Left lobe of liver (tissue), 2 donors: ENCODE measurements at regions not wholly inside any gene's neighbourhood (a gene's known extent, or its start where the extent isn't known, plus 50 kb on each side); places are given as distances from the start of the nearest gene placed in this dataset.
"Not testable (repeated sequence)": the region's sequence is repeated elsewhere in the genome, so short reads cannot be mapped to it uniquely, and the experiment has no call there.

Experiments used
- ATAC-seq: fragments of 200-7000 bp; cut with Tn5 transposase; one replicate; pipeline ENCODE4 v1.9.1; 2020; ENCODE audit warnings: mild to moderate bottlenecking, moderate library complexity
- DNase-seq: peaks from one replicate; pipeline ENCODE4 v3.0.0-alpha.2; 2020; ENCODE audit warnings: low spot score
- donor health status: DM: no; HTN: no; CAD: no; lungs with moderate emphysema.
- donor health status: DM: no; HTN: yes; CAD: no.

DNA sequence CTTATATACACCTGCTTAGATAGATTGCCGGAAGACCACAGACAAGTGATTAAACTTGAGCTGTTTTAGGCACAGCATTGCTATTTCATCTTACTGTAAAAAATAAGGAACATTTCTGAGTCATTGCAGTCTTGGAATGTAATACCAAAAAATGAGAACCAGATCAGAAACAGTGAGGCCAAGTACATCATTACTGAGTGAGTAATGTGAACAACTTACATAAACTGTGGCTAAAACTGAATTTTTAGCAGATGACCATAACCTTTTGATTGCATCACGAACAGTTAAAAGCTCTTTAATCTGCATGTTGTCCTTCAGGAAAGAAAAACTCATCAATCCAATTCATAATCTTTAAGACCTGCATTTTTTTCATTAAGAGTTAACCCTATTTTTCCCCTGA, 157.1 kb upstream of the FGF10 start:
- ATAC-seq (no peak), DNase-seq (no peak)

DNA sequence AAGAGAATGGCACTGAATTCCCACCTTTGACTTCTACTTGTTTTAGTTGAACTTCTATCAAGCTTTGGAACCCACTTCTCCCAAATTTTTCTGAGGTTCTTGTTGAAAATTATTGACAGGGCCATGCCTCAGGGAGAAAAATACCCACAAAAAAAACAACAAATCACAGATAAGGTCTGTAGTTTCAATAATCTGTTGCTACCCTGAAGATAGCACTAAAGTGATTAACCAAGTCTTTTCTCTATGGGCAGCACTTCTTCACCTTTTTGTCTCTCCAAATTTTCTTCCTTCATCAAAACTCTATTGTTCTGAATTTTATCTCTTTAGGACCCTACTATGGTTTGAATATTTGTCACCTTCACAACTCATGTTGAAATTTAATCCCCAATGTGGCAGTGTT, 154.3 kb upstream of the FGF10 start:
- DNase-seq: no peak
- no peak for ATAC-seq

DNA sequence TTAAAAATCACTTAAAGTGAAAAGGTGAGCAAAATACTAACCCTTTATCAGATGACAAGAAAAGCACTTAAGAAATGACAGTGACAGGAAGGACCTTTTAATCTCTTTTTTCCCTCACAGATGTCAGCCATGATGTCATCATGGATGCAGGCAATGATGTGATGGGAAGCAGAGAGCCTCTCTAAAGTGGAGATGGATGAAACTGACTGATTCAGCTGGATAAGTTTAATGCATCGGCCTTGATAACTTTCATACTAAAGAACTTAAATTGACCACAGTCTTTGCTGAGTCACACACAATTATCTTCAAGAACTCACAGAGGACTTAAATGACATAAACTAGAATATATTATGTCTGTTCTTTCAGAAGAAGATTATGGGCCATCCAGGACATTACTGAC, 153.2 kb upstream of the FGF10 start:
- DNase-seq (no peak), ATAC-seq (no peak)

DNA sequence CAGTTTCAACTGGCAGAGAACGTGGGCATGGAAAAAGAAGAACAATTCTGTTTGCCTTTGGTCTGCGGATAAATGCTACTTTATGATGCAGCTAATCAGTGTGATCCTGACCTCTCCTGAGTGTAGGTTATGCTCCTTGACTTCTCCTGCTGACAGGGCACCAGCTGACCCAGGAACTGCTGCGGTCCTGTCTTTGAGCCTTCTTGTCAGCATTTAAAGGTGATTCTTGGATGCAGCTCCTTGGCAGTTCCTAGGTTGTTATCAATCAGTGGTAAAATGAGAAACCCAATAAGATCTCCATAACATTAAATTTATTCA, 150.3 kb upstream of the FGF10 start:
- ATAC-seq (no peak), DNase-seq (no peak)

DNA sequence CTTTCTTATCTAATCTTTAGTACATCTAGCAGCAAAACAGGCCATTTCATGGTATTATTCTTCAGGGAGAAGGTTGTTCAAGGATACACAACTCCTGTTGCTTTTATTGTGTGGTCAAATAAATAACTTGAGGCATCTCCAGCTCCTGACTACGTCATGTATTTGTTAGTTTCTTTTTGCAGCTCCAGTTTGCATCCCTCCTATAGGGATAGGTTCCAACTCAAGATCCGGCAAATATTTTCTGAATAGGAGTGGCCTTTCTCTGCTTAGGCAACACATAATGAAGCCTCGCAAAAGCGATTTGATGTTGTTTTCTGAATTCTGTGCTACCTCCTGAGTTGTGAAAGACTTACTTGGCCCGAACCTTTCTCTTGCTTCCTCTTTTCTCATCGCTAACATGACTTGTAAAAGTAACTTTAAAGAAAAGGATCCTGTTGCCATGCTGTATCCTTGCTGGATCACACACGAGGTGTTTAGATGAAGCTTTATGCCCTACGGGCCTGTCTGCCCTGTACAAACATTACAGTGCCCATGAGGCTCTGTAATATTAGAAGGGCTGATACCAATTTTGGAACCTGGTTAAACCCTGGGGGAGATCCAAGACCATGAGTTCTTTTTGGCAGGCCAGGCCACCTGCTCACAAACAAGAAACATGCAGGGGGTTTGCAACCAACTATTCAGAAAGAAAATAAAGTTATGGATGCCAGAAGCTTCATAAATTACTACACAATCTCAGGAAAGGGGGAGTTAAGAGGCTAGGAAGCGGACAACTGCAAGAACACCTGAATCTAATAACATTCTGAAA, 149.8 kb upstream of the FGF10 start:
- DNase-seq (no peak), ATAC-seq (no peak)

DNA sequence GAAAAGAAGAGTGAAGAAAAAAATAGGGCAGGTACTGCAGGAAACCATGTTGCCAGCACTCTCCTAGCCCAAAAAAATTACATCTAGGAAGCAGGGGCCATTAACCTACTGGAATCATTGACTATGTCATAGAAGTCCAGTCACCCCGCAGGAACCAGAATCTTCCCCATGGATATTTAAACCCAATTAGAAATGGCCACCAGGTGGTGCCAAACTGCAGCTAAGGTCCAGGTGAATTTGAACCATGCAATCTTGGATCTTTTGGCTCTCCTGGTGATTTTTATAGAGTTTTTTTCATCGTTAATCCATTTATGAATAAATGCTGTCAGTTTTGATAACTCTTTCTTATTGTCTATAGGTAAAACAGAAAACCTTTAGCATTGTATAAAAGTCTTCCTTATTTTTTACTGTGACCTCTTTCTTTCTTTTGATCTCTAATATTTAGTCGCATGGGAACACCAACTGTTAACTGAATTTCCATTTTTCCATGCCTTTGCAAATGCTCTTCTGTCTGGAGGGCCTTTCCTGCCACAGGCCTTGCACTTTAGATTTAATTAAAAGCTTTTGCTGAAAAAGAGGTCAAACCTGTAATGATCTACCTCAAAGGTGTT, 147.5 kb upstream of the FGF10 start:
- DNase-seq: no peak
- ATAC-seq: peak; percentile 86

DNA sequence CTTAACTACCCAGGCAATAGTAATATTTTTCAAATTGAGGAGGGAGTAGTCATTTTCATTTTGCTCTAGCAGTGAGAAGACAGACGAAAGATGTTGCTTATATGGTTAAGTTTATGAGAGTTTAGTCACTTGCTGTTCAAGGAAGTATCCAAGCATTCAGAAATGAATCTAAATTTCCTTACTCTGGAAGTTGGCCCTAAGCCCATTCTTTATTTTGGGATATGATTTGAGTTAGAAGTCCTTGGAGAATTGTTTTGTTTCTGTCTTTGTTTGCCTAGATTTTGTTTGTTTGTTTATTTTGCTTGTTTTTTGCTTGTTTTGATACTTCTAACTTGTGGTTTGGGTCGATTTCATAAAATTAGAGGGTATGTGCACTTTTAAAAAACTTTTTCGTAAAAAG, 146.4 kb upstream of the FGF10 start:
- ATAC-seq (no peak), DNase-seq (no peak)

DNA sequence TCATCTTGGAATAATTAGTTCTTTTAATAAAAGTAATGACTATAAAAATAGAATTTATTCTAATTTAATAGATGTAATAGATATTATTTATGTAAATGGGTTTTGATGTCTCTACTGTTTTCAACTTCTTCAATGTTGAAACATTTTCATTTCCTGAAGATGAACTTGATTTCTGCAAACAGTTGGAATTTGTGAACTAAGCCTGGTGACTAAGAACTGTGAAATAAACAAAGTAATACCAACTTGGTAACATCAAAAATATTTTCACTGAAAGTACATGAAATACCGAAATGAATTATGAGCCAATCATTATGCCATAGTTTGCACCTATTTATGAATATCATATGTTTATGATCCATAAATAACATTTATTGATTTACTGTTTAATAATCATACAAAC, 143.8 kb upstream of the FGF10 start:
- no peak for ATAC-seq
- DNase-seq: no peak

DNA sequence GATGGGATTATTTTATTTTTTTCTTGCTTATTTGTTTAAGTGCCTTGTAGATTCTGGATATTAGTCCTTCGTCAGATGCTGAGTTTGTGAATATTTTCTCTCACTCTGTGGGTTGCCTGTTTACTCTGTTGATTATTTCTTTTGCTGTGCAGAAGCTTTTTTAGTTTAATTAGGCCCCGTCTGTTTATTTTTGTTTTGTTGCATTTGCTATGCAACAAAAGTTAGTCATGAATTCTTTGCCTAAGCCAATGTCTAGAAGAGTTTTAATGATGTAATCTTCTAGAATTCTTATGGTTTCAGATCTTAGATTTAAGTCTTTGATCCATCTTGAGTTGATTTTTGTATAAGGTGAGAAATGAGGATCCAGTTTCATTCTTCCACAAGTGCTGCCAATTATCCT, 142.5 kb upstream of the FGF10 start:
- DNase-seq, ATAC-seq: not testable (repeated sequence)

DNA sequence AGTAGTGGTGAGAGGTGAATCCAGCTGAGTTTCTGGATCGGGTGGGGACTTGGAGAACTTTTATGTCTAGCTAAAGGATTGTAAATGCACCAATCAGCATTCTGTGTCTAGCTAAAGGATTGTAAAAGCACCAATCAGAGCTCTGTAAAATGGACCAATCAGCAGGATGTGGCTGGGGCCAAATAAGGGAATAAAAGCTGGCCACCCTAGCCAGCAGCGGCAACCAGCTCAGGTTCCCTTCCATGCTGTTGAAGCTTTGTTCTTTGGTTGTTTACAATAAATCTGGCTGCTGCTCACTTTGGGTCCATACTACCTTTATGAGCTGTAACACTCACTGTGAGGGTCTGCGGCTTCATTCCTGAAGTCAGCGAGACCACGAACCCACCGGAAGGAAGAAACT, 141.6 kb upstream of the FGF10 start:
- DNase-seq, ATAC-seq: not testable (repeated sequence)

DNA sequence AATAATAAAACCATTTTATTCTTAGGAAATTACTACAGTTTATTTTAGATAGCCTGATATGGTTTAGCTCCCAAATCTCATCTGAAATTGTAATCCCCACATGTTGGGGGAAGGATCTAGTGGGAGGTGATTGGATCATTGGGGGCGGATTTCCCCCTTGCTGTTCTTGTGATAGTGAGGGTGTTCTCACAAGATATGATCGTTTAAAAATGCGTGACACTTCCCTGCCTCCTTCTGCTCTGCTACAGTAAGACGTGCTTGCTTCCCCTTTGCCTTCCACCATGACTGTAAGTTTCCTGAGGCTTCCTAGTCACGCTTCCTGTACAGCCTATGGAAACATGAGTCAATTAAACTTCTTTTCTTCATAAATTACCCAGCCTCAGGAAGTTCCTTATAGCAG, 122.4 kb upstream of the FGF10 start:
- DNase-seq: no peak
- ATAC-seq: no peak

DNA sequence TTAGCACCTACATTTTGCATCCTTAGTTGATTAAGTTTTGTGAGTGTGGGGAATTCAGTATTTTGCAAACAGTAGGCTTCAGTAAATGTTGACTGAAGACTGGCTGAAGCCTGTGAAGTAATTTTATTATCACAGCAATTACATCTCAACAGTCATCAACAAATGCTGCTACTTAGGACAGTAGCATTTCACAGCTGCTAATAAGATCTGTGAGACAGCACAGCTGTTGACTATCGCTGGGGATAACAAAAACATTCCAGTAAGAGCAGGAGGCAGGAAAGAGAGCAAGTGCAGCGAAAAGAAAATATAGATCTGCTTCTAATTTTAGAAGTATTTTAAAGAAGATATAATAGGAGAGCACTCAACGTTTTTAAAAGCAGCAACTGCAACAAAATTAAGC, 117.3 kb upstream of the FGF10 start:
- no peak for DNase-seq
- no peak for ATAC-seq

DNA sequence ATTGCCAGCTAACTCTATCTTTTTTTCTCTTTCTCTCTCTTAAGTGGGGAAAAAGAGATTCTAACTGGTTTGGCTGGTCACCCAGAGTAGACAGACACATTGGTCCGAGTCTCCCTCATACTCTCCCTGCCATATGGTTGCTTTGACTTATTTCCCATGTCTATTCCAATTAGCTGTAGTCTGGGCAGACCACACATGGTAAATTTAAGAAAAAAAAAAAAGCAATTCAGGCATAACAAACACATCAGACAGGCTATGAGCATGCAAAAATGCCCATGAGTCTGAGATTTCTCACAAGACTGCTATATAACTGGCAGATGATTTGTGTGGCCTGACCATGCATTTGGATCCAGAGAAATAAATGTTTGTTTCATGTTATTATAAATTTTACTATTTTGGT, 110.2 kb upstream of the FGF10 start:
- ATAC-seq: no peak
- no peak for DNase-seq

DNA sequence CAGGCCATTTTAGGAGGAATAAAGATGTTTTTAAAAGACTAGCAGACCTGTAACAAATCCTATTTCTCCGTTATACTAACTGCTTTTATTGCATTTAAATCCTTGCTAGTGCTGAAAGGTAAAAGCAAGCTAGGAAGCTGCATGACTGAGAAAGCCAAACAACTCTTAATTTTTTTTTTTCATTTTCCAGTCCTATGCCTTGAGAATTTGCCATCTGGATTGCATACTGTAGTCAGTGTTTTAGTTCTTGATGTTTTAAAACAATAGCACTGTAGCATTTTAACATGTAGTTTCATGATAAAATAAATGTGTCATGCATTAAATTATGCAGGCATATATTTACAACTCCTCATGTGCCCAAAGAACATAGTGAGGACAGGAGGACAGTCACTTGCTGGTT, 108.4 kb upstream of the FGF10 start:
- no peak for DNase-seq

DNA sequence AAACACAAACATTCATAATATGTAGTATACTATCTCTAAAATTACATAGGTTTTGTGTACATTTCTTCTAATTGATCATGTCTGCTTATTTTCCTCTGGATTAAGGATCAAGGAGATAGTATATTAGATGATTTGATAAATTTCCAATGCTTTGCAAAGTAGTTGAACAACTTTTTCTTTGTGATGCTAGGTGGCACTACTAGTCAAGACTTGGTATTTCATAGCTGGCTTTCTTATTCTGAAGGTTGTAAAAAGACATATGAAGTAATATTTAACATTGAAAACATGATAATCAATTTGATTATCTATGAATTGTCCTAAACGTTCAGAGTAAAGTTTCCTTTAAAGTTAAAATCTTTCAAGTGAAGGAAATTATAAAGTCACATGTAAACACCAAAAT, 106.1 kb upstream of the FGF10 start:
- no peak for ATAC-seq
- no peak for DNase-seq

More for the DNA sequence above, 108.4 kb upstream of the FGF10 start:
- ATAC-seq: no peak

DNA sequence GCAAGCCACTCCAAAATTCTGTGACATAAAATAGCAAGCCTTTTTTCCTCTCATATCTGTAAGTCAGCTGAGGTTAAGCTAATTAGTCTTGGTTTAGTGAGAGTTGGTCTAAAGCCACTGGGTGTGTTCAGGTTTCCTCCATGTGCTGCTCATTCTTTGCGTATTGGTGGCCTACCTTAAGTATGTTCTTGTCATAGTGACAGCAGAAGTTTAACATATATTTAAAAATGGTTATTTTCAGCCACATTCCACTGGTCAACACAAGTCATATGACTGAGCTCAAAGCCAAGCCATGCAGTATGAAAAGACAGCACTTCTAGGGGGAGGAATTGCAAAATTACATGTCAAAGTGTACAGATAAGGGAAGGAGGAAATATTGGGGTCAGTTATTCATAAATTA, 100.5 kb upstream of the FGF10 start:
- ATAC-seq: no peak
- no peak for DNase-seq

DNA sequence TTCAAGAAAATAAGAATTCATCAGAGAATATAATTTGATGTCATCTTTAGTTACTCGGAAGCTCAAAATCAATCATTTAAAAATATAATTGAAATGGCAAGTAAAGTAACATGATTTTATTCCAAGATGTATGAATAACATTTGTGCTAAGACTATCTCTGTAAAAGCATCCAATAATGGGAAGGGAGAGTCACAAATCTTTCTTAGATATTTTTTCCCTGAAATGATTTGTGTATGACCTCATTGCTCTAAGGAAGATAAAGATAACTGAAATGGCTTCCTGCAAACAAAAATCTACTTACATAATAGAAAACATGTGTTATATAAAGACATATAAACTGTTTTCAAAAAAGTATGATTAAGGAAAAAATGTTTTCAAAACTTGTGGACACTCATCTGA, 97.4 kb upstream of the FGF10 start:
- no peak for DNase-seq
- ATAC-seq: no peak

DNA sequence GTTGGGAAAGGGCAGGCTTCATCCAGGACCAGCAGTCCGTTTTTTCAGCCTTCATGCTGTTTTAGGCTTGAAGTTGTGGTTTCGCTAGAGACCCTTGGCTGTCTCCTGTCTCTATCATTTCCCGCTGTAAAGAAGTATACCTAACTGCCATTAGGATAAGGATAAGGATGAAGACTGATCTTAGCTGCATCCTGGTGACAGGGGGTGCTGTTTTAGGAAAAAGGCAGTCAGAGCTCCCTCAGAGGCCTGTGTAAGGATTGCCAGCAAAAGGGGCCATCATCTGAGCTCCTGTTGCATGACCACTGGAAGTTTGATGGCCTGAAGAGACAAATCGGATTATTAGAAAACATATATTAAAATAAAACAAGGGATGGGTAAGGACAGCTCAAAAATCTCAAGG, 64.8 kb upstream of the FGF10 start:
- DNase-seq: no peak
- ATAC-seq: no peak

DNA sequence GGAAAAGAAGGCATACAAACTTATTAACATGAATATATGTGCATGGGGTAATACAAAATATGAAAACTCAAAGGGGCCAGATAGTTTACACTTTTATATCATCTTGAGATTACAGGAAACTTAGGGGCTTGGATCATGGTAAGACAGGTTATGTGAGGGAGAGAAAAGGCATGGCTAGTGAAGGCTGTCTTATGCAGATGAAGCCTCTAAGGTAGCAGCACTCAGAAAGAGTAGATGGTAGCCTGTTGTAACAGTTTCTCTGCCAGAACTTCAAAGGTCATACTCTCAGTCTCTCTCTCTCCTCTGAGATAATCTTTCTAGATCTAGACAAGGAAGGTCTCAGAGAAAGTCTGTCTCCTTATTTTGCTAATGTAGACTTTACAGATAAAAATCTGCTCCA, 57.2 kb upstream of the FGF10 start:
- no peak for ATAC-seq

DNA sequence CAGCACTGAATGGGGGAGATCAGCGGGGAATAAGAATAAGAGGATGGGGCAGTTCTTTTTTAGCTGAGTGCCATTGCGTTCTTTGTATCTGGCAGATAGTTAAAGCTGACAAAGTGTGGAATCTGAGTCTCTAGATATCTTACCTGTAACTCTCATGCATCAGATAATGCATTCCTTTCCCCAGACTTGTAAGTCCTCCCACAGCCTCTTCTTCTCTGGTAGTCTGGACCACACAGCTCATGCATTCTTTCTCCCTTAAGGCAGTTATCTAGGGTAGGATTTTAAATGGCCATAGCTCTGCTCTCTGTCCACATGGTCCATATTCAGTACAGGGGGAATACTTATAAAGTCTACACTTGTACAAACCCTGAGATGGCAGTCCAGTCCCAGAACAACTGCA, 54.0 kb upstream of the FGF10 start:
- no peak for ATAC-seq

More for the DNA sequence above, 57.2 kb upstream of the FGF10 start:
- DNase-seq: no peak

DNA sequence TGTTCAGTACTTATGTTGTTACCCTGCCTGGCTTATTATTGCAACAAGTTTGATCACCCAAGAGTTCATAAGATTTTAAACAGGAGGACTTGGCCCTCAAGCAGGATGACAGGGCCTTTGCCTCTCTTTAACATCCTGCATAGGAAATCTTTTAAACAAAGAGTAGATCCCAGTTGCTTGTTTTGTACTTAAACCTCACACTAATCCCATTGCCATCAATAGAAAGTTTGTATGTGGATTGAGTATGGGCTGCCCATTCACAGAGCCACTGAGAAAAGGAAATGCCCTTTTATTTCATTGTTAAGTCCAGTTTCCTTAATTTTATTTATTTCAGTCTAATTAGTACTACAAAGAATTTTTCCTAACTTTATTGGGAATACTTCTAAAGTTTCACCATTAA, 52.2 kb upstream of the FGF10 start:
- DNase-seq (no peak), ATAC-seq (no peak)

More for the DNA sequence above, 54.0 kb upstream of the FGF10 start:
- no peak for DNase-seq

DNA sequence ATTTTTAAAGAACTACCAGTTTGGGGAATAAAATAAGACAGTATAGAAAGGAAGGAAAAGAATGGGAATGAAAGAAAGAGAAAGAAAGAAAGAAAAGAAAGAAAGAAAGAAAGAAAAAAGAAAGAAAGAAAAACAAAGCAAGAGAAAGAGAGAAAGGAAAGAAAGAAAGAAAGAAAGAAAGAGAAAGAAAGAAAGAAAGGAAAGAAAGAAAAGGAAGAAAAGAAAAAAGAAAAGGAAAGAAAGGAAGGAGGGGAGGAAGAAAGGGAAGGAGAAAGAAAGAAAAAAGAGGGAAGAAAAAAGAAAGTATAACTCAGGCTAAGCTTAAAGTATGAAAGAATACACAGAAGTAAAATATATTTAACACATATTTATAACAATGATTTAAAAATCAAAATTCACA, 51.0 kb upstream of the FGF10 start:
- DNase-seq: no peak

More for the DNA sequence above, 51.0 kb upstream of the FGF10 start:
- no peak for ATAC-seq
